ENCODE measurements at regions not wholly inside any gene's neighbourhood (a gene's known extent, or its start where the extent isn't known, plus 50 kb on each side); places are given as distances from the start of the nearest gene placed in this dataset.

DNA sequence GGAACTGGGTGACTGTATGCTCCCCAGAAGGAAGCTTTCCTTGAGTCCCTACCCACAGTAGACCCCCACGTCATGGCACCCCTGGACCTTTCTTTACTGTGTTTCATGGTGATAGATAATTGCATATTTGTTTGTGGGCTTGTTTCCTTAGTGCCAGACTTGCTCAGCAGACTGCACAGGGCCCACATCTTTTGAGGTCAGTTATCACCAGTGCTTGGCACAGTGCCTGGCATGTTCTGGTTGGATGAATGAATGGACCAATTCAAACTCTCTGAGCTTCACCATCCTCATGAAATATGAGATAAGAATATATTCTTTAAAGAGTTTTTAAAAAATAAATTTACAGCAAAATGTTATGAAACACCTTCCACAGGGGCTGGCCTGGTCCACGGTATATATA, 78.4 kb upstream of the EMX2 start:
- FAIRE-seq (no peak), DNase-seq (ENCODE audit: insufficient read length, low spot score) (no peak)
- TF ChIP-seq, protein P1, sequence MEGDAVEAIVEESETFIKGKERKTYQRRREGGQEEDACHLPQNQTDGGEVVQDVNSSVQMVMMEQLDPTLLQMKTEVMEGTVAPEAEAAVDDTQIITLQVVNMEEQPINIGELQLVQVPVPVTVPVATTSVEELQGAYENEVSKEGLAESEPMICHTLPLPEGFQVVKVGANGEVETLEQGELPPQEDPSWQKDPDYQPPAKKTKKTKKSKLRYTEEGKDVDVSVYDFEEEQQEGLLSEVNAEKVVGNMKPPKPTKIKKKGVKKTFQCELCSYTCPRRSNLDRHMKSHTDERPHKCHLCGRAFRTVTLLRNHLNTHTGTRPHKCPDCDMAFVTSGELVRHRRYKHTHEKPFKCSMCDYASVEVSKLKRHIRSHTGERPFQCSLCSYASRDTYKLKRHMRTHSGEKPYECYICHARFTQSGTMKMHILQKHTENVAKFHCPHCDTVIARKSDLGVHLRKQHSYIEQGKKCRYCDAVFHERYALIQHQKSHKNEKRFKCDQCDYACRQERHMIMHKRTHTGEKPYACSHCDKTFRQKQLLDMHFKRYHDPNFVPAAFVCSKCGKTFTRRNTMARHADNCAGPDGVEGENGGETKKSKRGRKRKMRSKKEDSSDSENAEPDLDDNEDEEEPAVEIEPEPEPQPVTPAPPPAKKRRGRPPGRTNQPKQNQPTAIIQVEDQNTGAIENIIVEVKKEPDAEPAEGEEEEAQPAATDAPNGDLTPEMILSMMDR (IDR thresholded peaks at IDR 0.05; ENCODE audit: insufficient read depth, missing control alignments), result no peak

DNA sequence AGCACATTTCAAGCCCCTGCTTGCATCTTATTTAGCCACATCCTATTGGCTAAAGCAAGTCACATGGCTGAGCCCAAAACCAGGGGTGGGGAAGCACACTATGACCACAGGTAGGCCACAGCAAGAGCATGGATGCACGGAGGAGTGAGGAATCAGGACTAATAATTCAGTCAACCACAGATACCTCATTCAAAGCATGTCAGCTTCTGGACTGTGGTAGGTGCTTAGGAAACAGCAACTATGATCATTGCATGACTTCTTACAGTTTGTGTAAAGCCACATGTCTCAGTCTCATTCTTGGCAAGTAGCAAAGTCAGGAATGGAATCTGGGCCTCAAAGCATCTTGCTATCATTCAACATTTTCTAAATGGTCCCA, 79.0 kb upstream of the EMX2 start:
- DNase-seq (ENCODE audit: insufficient read length, low spot score), result no peak
- FAIRE-seq, result no peak
- TF ChIP-seq, protein P1 (IDR thresholded peaks at IDR 0.05; ENCODE audit: insufficient read depth, missing control alignments), result no peak

DNA sequence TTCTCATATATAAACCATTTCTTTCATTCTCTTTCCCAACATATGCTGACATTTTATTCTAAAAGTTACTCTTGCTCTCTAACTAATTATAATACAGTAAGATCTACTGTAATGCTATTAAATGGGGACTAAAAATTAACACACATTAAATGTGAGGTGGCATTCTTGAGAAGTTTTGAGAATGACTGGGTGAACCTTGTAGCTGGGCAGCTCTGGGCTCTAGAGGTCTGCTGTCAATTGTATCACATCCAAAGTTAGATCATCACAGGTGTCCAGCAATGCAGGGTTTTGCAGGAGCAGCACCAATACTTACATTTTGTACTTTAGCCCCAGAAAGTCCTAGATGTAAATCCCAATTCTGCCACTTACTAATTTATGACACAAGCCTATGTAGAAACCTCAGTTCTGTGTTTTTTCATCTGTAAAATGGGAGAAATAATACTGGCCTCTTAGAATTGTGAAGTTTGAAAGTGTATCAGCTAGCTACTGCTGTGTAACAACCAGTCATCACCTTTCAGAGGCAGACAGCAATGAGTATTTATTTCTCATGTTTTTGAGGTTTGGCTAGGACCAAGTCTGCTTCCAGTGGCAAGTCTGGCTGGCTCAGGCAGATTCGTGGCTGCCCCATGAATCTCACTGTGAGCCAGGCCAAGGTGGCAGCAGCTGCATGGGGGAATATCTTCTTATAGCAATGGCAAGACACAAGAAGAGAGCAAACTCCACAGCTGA, 79.6 kb upstream of the EMX2 start:
- FAIRE-seq (no peak), DNase-seq (ENCODE audit: insufficient read length, low spot score) (no peak)
- TF ChIP-seq, protein P1 (IDR thresholded peaks at IDR 0.05; ENCODE audit: insufficient read depth, missing control alignments), result no peak

DNA sequence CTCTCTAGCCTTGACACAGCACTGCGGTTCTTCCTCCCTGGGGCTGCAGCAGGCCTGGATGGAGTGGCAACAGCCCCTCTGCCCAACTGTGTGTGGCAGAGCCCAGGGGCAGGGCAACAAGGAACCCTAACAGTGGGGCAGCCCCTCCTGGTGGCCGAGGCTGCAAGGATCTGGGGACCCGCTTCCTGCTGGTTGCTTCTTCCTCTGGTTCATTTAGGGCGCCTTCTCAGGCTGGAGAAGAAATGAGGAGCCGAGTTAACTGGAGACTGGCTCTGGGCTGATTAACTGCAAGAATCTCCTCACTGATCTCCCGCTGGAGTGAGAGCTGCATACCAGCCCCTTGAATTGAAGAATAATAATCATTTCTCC, 80.1 kb upstream of the EMX2 start:
- no peak for FAIRE-seq

DNA sequence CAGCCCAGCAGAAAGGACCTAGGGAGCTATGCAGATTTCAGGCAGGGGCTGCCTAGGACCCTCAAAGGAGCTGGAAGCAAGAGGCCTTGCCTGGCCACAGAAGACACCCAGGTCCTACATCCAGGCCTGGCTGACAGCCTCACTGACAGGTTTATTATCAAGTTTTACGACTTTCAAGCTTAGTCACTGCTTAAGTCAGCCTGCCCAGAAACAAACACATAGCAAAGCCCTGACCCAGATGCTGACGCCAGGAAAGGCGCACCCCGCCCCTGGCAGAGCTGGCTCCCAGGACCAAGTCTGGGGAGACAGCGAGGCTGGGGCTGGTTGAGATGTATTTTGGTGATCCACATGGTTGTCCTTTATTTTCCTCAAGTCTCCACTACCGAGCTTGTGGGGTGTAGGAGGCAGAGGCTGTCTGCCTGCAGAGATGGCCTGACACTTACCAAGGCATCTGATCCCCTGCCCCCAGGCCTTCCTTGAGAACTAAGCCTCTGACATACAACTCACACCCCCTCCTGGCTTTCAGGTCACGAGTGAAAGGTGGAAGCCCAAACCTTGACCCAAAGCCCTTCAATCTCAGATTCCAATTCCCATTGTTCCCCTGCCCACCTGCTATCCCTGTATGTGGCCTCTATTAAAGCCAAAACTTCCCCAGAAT, 80.7 kb upstream of the EMX2 start:
- TF ChIP-seq, protein P1 (IDR thresholded peaks at IDR 0.05; ENCODE audit: insufficient read depth, missing control alignments), result no peak
- no peak for FAIRE-seq
- no peak for DNase-seq (ENCODE audit: insufficient read length, low spot score)

More for the DNA sequence above, 80.1 kb upstream of the EMX2 start:
- no peak for DNase-seq (ENCODE audit: insufficient read length, low spot score)
- TF ChIP-seq, protein P1 (IDR thresholded peaks at IDR 0.05; ENCODE audit: insufficient read depth, missing control alignments), result peak; percentile 1

DNA sequence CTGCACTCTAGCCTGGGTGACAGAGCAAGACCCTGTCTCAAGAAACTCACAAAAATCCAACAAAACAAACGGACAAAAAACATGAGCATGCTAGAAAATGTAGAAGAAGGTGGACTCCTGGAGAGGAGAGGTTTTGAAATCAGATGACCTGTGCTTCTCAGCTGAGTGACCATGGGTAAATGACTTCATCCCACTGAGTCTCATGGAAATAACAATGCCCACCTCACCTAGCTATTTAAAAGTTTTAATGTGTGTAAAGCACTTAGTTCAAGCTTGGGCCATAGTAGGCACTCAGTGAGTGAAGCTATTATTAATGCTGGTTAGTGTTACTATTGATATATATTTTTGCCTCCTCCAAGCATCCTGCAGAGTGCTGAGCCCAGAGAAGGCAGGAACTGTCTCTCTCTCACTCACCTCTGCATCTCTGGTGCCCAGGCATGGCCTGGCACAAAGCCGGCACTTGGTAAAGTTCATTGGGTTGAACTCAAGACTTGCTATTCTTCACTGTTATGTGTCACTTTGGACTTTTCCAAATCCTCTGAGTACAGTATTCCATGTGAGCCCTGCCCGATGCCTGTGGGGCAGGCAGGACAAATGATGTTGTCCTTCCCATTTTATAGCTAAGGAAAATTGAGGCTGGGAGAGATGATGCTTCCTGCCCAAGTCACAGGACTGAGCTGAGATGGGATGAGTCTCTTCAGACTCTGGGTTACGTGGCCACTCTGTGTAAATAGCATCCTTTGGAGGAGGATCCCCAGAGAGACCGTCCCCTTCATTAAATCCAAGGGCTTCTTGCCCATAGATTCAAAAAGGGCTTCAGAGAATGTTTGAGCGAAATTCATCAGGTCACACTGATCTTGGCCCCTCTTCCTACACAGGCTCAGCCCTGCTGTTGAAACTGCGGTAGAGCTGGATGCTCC, 81.4 kb upstream of the EMX2 start:
- FAIRE-seq (no peak), DNase-seq (ENCODE audit: insufficient read length, low spot score) (no peak)
- TF ChIP-seq, protein P1 (IDR thresholded peaks at IDR 0.05; ENCODE audit: insufficient read depth, missing control alignments), result no peak
